ENCODE measurements at regions not wholly inside any gene's neighbourhood (a gene's known extent, or its start where the extent isn't known, plus 50 kb on each side); places are given as distances from the start of the nearest gene placed in this dataset.
A peak's percentile ranks its signal among the peaks of the same experiment; 100 is the strongest.

- no peak for DNase-seq
These were observed 258.3 kb upstream of the MOCS1 start for GRCh38 chr6:40192516-40192915.

- DNase-seq = no peak
These were observed 254.7 kb upstream of the MOCS1 start for GRCh38 chr6:40188931-40189330.

GRCh38 chr6:40187535-40188144, 253.4 kb upstream of the MOCS1 start:
- no peak for DNase-seq

- DNase-seq = no peak
These were observed 251.2 kb upstream of the MOCS1 start for GRCh38 chr6:40185486-40185885.

- no peak for DNase-seq
These were observed 249.6 kb upstream of the MOCS1 start for GRCh38 chr6:40183902-40184301.

DNA sequence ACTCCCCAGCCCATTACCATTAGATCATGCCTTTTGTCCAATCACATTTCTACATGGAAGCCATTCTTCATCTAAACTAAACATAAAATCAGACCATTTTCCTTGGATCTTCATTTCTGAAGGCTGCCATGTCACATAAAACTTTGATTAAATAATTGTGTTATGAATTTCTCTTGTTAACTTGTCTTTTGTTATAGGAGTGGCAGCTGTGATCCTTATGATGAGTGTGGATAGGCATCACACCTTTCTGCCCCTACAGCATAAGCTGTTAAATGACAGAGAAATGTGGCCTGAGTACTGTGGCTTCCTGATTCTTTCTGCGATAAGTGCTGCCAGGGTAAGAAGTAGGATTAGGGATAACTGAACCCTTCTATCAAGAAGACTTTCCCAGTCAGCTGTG, 247.1 kb upstream of the MOCS1 start:
- no peak for DNase-seq

- no peak for DNase-seq
These were observed 246.0 kb upstream of the MOCS1 start for GRCh38 chr6:40180271-40180670.

GRCh38 chr6:40179496-40179895, 245.2 kb upstream of the MOCS1 start:
- DNase-seq = no peak

DNA sequence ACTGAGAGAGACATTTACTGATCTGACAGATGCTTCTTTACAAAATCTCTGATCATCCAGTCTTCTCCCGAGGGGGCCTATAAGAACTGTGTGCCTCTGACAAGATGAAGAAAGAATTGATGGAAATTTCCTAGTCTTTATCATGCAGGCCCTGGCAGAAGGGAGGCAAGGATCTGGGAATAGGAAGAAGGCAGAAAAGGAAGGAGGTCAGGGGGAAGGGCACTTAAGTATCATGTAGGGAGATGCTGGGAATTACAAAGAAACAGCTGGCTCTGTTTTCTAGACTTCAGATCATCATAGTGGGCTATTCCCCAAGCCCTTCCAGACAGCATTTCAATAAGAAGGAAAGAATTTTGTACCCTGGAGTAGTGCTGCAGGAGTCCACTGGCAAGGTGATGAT, 243.3 kb upstream of the MOCS1 start:
- no peak for DNase-seq

DNA sequence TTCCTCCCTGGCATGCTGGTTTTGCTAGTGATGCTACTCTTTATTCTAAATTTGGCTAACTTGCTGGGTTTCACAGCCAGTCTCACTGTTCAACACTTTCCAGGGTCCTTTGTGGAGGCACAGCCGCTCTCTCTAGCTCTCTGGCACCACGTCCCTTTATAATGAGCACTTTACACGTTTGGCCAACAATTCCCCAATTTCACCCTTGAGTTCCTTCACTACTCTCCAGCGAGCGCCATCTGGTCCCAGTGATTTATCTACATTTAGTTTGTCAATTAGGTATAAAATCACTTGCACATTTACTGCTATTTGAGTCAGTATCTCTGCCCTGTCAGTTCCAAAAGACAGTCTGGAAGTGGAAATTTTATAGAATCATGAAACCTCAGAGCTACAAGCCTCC, 241.9 kb upstream of the MOCS1 start:
- no peak for DNase-seq

DNA sequence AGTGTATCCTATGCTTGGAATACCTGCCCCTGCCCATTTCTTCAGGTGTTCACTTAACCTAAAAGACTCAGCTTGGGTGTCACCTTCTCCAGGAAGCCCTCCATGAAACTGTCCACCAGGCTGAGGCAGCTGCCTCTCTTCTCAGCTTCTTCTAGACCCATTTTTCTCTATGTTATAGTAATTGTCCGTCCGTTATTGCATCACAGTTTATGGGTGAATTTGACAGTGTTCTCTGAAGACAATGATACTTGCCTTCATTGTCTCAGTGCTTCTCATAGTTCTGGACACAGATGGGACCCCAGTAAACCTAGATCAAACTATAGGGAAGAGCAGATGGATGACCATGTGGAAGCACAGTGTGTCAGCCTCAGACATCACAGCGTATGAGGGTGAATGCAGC, 238.0 kb upstream of the MOCS1 start:
- DNase-seq = no peak

GRCh38 chr6:40171343-40171742, 237.1 kb upstream of the MOCS1 start:
- DNase-seq = no peak

GRCh38 chr6:40170856-40171255, 236.6 kb upstream of the MOCS1 start:
- DNase-seq = no peak

GRCh38 chr6:40169878-40170277, 235.6 kb upstream of the MOCS1 start:
- DNase-seq = no peak

- no peak for DNase-seq
These were observed 232.7 kb upstream of the MOCS1 start for GRCh38 chr6:40166963-40167362.

DNA sequence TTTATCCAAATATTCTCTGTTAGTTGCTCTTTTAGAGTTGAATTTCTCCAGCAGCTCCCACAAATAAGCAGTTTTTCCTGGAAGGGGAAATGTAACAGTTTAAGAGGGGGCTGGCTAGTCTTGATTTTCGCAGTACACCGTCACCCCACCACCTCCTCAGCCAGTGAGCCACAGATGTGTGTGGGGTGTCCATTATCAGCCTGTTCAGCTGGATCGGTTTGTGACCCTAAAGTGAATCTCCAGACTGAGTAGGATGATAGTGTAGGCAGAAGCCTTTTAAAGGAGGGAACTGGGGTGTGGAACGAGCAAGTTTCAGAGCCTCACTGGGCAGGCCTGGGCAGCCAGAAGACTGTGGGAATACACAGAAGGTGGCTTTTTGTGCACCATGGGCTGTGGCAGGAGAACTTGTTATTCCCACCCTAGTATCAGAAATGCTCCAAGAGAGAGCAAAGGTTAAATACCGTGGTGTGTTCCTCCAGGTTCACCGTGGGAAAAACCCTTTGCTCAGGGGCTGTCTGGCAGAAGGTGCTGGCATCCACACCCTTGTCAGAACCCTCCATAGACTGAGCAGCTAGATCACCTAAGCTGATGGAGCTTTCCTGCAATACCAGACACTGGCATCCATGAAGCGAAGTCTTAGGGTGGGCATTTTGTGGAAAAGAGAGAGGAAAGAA, 230.9 kb upstream of the MOCS1 start:
- no peak for DNase-seq

DNA sequence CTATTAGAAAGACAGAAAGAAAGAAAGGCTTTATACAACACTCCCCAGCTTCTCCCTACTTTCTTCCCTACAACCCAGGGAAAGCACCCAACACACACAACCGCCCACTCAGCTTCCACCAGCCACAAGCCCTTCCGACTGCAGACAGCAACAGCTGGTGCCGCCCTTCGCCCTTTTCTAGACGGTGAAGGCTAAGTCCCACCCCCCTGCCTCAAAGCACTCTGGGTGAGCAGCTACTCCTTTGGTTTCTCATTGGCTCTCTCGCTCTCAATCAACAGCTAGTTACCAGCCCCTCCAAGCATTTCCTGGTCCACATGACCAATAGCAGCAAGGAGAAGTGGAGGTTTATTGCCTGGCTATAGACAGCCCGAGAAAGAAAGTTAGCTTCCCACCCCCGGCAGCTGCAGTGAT, 230.1 kb upstream of the MOCS1 start:
- no peak for DNase-seq

DNA sequence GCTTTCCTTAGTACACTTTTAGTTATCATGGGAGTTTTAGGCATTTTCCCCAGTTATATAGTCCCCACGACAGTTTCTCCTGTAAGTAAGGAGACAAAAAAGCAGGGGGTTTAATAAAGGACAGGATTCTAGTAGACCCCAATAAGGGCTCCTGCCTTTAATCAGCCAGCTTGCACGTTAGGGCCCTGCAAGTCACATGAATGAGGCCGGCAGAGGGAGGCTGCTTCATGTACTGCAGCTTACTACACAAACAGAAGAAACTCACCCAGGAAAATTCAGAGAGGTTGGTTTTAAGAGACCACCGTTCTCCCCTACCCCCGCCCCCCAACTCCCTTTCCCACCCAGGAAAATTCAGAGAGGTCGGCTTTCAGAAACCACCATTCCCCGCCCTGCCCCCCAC, 229.7 kb upstream of the MOCS1 start:
- no peak for DNase-seq

GRCh38 chr6:40162074-40162473, 227.8 kb upstream of the MOCS1 start:
- no peak for DNase-seq

- DNase-seq = no peak
These were observed 226.6 kb upstream of the MOCS1 start for GRCh38 chr6:40160826-40161225.

GRCh38 chr6:40159865-40160264, 225.6 kb upstream of the MOCS1 start:
- DNase-seq = no peak

- DNase-seq = no peak
These were observed 218.6 kb upstream of the MOCS1 start for GRCh38 chr6:40152701-40153436.

- no peak for DNase-seq
These were observed 217.9 kb upstream of the MOCS1 start for GRCh38 chr6:40152196-40152595.

- peak; percentile 88 for DNase-seq
These were observed 214.8 kb upstream of the MOCS1 start for GRCh38 chr6:40148882-40149573.

All from MV-4-11 (cell line).